GM10248 (cell line): ENCODE measurements at regions not wholly inside any gene's neighbourhood (a gene's known extent, or its start where the extent isn't known, plus 50 kb on each side); places are given as distances from the start of the nearest gene placed in this dataset.

Experiments
- CTCF ChIA-PET: fragments of 300-600 bp; sonication (Branson Sonifier 250); formaldehyde crosslinking; extraction: SDS; loops from one replicate; lab custom pipeline; 2021; ENCODE audit warnings: antibody characterized with exemption; lab: Yijun Ruan, JAX
- POLR2A ChIA-PET: fragments of 350-650 bp; sonication (Branson Sonifier 250); formaldehyde crosslinking; extraction: SDS; loops from one replicate; lab custom pipeline; 2020; ENCODE audit warnings: antibody characterized with exemption; lab: Yijun Ruan, JAX
- DNase-seq: peaks from one replicate; pipeline ENCODE4 v3.0.0; 2012; ENCODE audit errors: extremely low spot score
- TF ChIP-seq, protein P1 (sequence below): IDR thresholded peaks from 2 replicates; pipeline ENCODE4 v1.5.1; 2012; ENCODE audit warnings: mild to moderate bottlenecking, low read depth; ENCODE audit errors: extremely low read depth, missing control alignments, control extremely low read depth

GRCh38 chr10:131480861-131481260, 169.3 kb upstream of the TCERG1L start:
- TF ChIP-seq, protein P1, sequence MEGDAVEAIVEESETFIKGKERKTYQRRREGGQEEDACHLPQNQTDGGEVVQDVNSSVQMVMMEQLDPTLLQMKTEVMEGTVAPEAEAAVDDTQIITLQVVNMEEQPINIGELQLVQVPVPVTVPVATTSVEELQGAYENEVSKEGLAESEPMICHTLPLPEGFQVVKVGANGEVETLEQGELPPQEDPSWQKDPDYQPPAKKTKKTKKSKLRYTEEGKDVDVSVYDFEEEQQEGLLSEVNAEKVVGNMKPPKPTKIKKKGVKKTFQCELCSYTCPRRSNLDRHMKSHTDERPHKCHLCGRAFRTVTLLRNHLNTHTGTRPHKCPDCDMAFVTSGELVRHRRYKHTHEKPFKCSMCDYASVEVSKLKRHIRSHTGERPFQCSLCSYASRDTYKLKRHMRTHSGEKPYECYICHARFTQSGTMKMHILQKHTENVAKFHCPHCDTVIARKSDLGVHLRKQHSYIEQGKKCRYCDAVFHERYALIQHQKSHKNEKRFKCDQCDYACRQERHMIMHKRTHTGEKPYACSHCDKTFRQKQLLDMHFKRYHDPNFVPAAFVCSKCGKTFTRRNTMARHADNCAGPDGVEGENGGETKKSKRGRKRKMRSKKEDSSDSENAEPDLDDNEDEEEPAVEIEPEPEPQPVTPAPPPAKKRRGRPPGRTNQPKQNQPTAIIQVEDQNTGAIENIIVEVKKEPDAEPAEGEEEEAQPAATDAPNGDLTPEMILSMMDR = no peak
- ChIA-PET CTCF (interaction anchor here (1.6 kb wide), 1 partner anchor 27 kb away, joined by 4 read pairs; no protein-coding TSS in a partner anchor), POLR2A (no interaction called here)
- no peak for DNase-seq

GRCh38 chr10:131485732-131486131, 174.2 kb upstream of the TCERG1L start:
- POLR2A ChIA-PET = no interaction called here
- TF ChIP-seq, protein P1 = no peak
- CTCF ChIA-PET = no interaction called here
- DNase-seq = no peak

GRCh38 chr10:131487822-131488221, 176.3 kb upstream of the TCERG1L start:
- CTCF ChIA-PET = no interaction called here
- POLR2A ChIA-PET = no interaction called here
- TF ChIP-seq, protein P1 = no peak
- DNase-seq = no peak

DNA sequence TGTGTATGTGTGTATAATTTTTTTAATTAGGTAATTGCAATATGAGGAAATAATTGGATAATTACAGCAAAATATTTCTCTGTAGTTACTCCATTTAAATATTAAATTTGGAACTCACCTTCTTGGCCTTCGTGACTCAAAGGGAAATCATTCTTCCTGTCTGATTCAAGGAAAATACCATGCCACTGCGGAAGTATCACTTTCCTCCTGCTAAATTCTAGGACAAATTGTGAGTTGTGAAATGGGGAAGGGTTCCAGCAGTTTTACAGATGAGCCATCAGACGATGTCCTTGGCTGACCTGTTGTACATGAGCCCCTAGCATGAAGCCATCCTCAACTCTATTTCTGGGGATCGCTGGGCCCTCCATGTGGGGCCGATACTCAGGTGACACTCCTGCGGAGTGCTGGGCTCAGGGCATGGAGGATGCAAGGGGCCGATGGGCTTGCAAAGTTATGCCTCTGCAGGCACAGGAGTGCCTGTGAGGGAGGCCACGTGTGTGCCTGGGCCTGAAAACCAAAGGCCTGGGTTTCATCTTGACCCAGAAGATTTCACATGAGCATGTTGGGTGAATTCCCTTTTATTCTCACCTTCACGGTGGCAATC, 179.6 kb upstream of the TCERG1L start:
- ChIA-PET CTCF (no interaction called here), POLR2A (no interaction called here)
- DNase-seq = no peak
- TF ChIP-seq, protein P1 = no peak

DNA sequence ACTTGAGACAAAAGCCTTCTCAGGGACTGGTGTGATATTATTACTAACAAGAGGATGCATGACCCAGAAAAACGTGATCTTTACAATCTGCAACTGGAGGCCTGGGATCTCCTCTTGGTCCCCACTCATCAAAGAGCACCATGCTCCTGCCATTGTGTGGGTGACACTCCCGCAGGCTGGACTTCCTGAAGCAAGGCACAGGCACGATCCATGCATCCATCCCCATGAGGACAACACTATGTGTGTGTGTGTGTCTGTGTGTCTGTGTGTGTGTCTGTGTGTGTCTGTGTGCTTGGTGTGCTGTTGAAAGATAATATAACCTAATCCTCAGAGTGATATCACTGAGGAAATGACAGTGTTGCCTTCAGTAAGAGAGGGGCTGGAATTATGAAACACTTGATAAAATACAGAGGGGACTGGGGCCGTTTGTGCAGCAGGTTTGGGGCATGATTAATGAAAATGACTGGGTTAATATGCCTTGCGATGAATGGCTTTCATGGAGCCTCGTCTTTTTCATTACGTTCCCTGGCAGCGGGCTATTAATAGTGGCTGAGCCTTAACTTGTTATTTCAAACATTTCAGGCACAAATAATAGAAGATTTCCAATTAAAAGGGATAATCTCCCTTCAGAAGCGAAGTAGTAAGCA, 180.8 kb upstream of the TCERG1L start:
- no peak for DNase-seq
- POLR2A ChIA-PET = no interaction called here

GRCh38 chr10:131493432-131493831, 181.9 kb upstream of the TCERG1L start:
- ChIA-PET CTCF (no interaction called here), POLR2A (interaction anchor here (0.6 kb wide), 1 partner anchor 22 kb away, joined by 3 read pairs; no protein-coding TSS in a partner anchor)
- DNase-seq = no peak
- TF ChIP-seq, protein P1 = no peak

More for the DNA sequence above, 180.8 kb upstream of the TCERG1L start:
- TF ChIP-seq, protein P1 = no peak
- CTCF ChIA-PET = no interaction called here
